Lung (tissue), 11 donors: ENCODE measurements at regions not wholly inside any gene's neighbourhood (a gene's known extent, or its start where the extent isn't known, plus 50 kb on each side); places are given as distances from the start of the nearest gene placed in this dataset.

Source experiments
- ATAC-seq: fragments of 200-7000 bp; cut with Tn5 transposase; one replicate; pipeline ENCODE4 v1.9.1; 2020; ENCODE audit warnings: moderate number of reproducible peaks; ENCODE audit not compliant: insufficient read depth, low FRiP score
- DNase-seq, 3 donors: peaks; one replicate each; pipeline ENCODE4 v3.0.0-alpha.2; 2013 to 2017
- H3K27ac ChIP-seq, 2 donors: one replicate each; pipeline ENCODE4 v1.5.1; 2013; ENCODE audit warnings: mild to moderate bottlenecking in 2 of 2, moderate library complexity in 2 of 2, control low read depth in 1 of 2, inconsistent platforms in 1 of 2, low read depth in 1 of 2, low read length in 1 of 2
- H3K27me3 ChIP-seq, 3 donors: one replicate each; pipeline ENCODE4 v1.5.1; 2013; ENCODE audit warnings: low read length in 2 of 3; ENCODE audit not compliant: control insufficient read depth in 3 of 3, insufficient read depth in 3 of 3
- H3K36me3 ChIP-seq, 4 donors: one replicate each; pipeline ENCODE4 v1.5.1; 2013; ENCODE audit warnings: low read length in 4 of 4, mild to moderate bottlenecking in 1 of 4, moderate library complexity in 1 of 4; ENCODE audit not compliant: control insufficient read depth in 4 of 4, insufficient read depth in 4 of 4
- H3K4me1 ChIP-seq, 5 donors: one replicate each; pipeline ENCODE4 v1.5.1; 2013; ENCODE audit warnings: low read length in 5 of 5, mild to moderate bottlenecking in 2 of 5, moderate library complexity in 1 of 5; ENCODE audit not compliant: control insufficient read depth in 5 of 5, insufficient read depth in 5 of 5
- H3K4me3 ChIP-seq: one replicate; pipeline ENCODE4 v1.5.1; 2013; ENCODE audit warnings: mild to moderate bottlenecking, control low read depth, moderate library complexity
- H3K9ac ChIP-seq, 2 donors: one replicate each; pipeline ENCODE4 v1.5.1; 2013; ENCODE audit warnings: low read length in 2 of 2, control low read depth in 1 of 2; ENCODE audit not compliant: insufficient read depth in 1 of 2
- H3K9me3 ChIP-seq, 4 donors: one replicate each; pipeline ENCODE4 v1.5.1; 2013; ENCODE audit warnings: low read length in 3 of 4, mild to moderate bottlenecking in 1 of 4, moderate library complexity in 1 of 4; ENCODE audit not compliant: control insufficient read depth in 4 of 4, insufficient read depth in 3 of 4
- CTCF ChIP-seq: IDR thresholded peaks from 2 replicates; pipeline ENCODE4 v1.5.1; 2012; ENCODE audit warnings: mild to moderate bottlenecking; ENCODE audit errors: control extremely low read depth, extremely low read depth
- WGBS, 2 donors: extraction: QIAGEN DNeasy Blood & Tissue Kit; methylation state at CpG; one replicate each; pipeline ENCODE4 v1.1.7; 2013; 5-methylcytosine and 5-hydroxymethylcytosine counted together
- donor health status: control.
- donor health status: control.
- donor health status: Bipolar disorder and iron deficiency.
- donor health status: healthy.
- donor health status: DM: yes; HTN: yes; CAD: no.

- TF ChIP-seq CTCF = no peak
These were observed 524.8 kb upstream of the STXBP6 start for GRCh38 chr14:25574628-25575325.

GRCh38 chr14:25570483-25570882 lies 520.5 kb upstream of the STXBP6 start:
- no peaks in the 10 kb centered on the region for H3K36me3 ChIP-seq
- ATAC-seq (no peak), DNase-seq (no peak)
- H3K27ac ChIP-seq = no peak overlapping the region
- peaks cover 0 to 6% (median 0%) of the 10 kb centered on the region in 4 donors for H3K9me3 ChIP-seq
- H3K9ac ChIP-seq = no peak overlapping the region
- no peaks in the 10 kb centered on the region for H3K27me3 ChIP-seq
- no peak for TF ChIP-seq CTCF
- WGBS, 2 donors = 65 to 78% methylated on average over 4 of the region's 4 CpGs
- H3K4me3 ChIP-seq = no peak overlapping the region
- H3K4me1 ChIP-seq = no peaks in the 10 kb centered on the region

More at GRCh38 chr14:25574628-25575325, 524.8 kb upstream of the STXBP6 start:
- H3K36me3 ChIP-seq = no peaks in the 10 kb centered on the region
- no peaks in the 10 kb centered on the region for H3K4me1 ChIP-seq
- no peak for ATAC-seq
- no peak overlapping the region for H3K27ac ChIP-seq
- no peak overlapping the region for H3K9ac ChIP-seq
- H3K4me3 ChIP-seq = no peak overlapping the region
- WGBS, 2 donors = 78 to 88% methylated on average over 5 of the region's 5 CpGs
- H3K27me3 ChIP-seq = no peaks in the 10 kb centered on the region
- peaks cover 0 to 6% (median 0%) of the 10 kb centered on the region in 4 donors for H3K9me3 ChIP-seq
- DNase-seq = no peak

- Histone ChIP-seq H3K9ac (no peak overlapping the region), H3K27me3 (no peaks in the 10 kb centered on the region), H3K4me3 (no peak overlapping the region), H3K36me3 (no peaks in the 10 kb centered on the region), H3K4me1 (no peaks in the 10 kb centered on the region), H3K9me3 (no peaks in the 10 kb centered on the region), H3K27ac (no peak overlapping the region)
- no peak for TF ChIP-seq CTCF
- WGBS, 2 donors = 18 to 28% methylated on average over 1 of the region's 1 CpG
- ATAC-seq (no peak), DNase-seq (no peak)
These were observed 507.5 kb upstream of the STXBP6 start for GRCh38 chr14:25557466-25557865.

- no peaks in the 10 kb centered on the region for H3K27me3 ChIP-seq
- no peak for TF ChIP-seq CTCF
- H3K36me3 ChIP-seq = no peaks in the 10 kb centered on the region
- ATAC-seq = no peak
- H3K9me3 ChIP-seq = no peaks in the 10 kb centered on the region
- H3K4me3 ChIP-seq = no peak overlapping the region
- WGBS, 2 donors = 42 to 47% methylated on average over 2 of the region's 2 CpGs
- no peak for DNase-seq
- H3K9ac ChIP-seq = no peak overlapping the region
- H3K4me1 ChIP-seq = no peaks in the 10 kb centered on the region
- no peak overlapping the region for H3K27ac ChIP-seq
These were observed 502.9 kb upstream of the STXBP6 start for GRCh38 chr14:25552826-25553225.
